ENCODE measurements at regions not wholly inside any gene's neighbourhood (a gene's known extent, or its start where the extent isn't known, plus 50 kb on each side); places are given as distances from the start of the nearest gene placed in this dataset.

- TF ChIP-seq EZH2 (IDR thresholded peaks at IDR 0.05; ENCODE audit: borderline replicate concordance, low read depth, low read length, severe bottlenecking): no peak
- TF ChIP-seq, protein P1, sequence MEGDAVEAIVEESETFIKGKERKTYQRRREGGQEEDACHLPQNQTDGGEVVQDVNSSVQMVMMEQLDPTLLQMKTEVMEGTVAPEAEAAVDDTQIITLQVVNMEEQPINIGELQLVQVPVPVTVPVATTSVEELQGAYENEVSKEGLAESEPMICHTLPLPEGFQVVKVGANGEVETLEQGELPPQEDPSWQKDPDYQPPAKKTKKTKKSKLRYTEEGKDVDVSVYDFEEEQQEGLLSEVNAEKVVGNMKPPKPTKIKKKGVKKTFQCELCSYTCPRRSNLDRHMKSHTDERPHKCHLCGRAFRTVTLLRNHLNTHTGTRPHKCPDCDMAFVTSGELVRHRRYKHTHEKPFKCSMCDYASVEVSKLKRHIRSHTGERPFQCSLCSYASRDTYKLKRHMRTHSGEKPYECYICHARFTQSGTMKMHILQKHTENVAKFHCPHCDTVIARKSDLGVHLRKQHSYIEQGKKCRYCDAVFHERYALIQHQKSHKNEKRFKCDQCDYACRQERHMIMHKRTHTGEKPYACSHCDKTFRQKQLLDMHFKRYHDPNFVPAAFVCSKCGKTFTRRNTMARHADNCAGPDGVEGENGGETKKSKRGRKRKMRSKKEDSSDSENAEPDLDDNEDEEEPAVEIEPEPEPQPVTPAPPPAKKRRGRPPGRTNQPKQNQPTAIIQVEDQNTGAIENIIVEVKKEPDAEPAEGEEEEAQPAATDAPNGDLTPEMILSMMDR (IDR thresholded peaks at IDR 0.05; ENCODE audit: borderline replicate concordance, extremely low read depth, low read length, poor library complexity, severe bottlenecking): no peak
These were observed 357.2 kb downstream of the ZSWIM6 start for GRCh38 chr5:61689153-61689846.
